NCI-H2227 (cell line): ENCODE measurements at regions not wholly inside any gene's neighbourhood (a gene's known extent, or its start where the extent isn't known, plus 50 kb on each side); places are given as distances from the start of the nearest gene placed in this dataset.

Experiments used
- DNase-seq: peaks from one replicate; lab custom pipeline; 2025; ENCODE audit not compliant: unreplicated experiment; lab: John Stamatoyannopoulos, UW

DNA sequence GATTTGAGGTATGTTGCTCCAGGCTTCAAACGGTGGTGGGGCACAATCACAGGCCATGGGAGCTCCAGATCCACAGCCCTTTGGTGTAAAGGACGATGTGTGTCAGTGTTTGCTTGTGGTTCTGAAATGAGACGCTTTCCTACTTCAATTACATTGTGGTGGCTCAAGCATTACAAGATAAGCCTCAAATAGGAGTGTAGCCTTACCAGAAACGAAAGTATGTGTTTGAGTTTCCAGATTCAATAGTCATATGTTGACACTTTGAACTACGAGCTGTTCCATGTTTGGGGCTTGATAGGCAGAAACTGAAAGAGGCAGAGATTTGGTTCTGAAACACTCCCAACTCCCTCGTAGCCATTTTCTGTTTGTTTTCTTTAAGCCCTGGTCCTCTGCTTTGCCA lies 187.1 kb downstream of the MYLK4 start:
- no peak for DNase-seq

DNA sequence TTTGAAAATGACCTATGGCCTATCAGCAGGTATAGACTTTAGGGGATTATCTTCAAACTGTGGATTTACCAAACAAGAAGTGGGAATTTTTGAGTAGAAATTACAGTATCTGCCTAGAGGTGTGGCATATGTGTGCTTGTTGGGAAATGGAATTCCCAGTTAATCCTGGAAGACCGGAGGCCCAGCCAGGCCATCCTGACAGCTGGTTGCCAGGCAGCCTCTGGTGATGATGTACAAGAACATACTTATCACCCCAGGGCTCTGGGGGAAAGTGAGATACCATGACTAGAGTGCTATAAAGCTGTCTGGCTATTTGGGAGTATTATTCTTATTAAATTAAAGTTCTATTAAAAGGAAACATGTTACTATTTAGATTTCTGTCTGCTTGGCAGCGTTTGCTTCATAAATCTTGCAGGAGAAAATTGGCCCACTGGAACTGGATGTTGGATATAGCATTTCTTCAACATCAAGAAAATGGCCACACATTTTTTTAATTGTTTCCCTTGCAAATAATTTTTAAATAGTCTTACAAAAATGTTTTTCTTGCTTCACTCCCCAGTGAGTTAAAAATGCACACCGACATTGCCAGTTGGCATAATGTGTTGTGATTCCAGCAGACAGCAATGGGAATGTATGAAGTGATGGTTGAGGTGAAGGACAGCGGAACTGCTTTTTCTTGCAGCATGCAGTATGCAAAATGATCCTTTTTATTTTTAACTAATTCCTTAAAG lies 187.8 kb downstream of the MYLK4 start:
- no peak for DNase-seq

DNA sequence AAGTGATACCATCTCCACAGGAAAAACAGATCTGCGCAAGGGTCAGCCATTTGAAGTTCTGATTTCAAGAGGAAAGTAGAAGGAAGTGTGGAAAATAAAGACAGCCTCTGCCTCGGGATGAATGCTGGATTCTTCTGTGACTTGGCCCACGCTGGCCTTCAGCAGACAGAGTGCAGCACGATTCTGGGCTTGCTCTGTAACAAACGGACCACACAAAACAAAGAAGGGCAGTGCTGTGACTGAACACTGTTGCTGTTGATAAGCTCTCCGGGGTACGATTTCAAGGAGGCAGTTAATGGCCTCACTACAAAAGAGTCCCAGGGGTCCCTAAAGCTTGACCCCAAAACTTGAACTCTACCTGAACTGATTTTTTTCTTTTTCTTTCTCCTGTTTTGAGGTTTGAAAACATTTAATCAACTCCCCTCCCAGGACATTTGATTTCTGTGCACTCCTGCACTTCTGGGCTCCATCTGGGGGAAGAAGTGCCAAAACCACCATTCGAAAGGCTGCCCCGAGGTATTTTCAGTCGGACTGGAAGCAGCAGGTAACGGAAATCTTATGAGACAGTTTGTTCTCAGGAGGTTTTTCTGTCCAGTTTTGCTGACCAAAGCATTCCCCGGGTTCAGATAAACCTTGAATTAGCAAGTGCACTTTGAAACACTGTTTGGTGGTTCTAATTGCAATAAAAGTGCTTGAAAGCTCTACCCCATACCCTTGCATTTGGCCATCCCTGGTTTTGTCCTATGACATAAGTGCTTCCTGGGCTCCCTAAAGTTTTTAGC lies 189.6 kb downstream of the MYLK4 start:
- no peak for DNase-seq

DNA sequence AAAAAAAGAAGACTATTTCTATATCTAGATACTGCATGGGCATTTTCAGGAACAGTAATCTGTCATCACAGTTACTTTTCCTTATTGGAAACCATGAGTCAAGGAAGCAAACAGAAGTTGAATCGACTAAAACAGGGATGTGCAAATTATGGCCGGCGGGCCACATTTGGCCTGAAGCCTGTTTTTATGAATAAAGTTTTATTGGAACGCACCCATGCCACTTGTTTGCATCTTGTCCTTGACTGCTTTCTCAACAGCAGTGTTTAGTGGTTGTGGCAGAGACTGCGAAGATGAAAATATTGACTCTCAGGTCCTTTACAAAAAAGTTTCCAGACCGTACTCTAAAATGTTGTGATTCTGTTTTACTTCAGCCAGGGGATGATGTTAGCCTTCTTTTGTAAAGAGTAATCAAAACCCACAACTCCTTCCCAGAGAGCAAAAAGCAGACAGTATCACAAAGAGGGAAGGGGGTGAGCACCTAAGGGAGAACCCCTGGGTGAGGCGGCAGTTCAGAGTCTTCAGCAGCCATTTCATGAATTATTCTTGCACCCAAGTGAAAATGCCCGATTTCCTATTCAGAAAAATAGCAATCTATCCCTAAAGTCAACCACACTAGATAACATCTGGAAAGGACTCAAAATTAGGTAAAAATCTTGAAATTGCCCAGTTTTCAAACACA lies 190.4 kb downstream of the MYLK4 start:
- no peak for DNase-seq

DNA sequence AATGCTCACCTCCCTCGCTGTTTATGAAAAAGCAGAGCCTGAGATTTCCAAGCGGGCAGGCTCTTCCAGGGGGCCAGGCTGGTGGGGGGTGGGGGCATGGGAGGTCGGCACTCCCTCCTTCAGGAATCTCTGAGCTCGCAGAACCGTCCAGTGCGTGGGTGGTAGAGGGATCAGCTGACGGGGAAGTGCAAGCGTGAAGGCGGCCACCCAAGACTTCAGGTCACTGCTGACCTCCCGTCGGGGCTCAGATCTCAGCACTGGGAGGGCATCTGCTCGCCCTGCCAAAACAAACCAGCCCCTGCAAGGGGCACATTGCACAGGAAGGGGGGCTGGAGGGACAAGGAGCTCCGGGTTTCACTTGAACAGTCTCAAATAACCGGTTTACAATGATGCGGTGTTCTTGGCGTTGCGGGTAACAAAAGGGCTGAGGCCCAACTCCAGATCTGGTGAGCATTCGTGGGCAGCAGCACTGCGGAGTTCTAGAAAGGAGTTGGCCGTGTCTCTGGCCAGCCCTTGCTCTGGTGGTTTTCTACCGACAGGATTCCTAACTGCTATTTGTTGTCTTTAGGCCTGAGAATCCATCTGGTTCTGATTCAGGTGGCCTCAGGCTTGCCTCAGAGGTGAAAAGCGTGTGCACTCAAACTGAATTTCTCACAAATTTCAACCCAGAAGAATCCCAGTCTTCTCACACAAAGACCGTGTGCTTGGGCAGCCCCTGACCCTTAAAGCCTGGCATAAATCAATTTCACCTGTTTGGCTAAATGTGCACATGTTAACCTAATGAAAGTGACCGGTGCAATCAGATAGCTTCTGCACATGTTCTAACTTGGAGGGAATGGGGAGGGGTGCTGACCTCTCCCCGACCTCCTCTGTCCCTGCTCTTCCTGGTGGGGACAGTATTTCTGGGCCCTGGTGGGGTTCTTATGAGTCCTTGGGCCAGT lies 191.6 kb downstream of the MYLK4 start:
- DNase-seq, result no peak

DNA sequence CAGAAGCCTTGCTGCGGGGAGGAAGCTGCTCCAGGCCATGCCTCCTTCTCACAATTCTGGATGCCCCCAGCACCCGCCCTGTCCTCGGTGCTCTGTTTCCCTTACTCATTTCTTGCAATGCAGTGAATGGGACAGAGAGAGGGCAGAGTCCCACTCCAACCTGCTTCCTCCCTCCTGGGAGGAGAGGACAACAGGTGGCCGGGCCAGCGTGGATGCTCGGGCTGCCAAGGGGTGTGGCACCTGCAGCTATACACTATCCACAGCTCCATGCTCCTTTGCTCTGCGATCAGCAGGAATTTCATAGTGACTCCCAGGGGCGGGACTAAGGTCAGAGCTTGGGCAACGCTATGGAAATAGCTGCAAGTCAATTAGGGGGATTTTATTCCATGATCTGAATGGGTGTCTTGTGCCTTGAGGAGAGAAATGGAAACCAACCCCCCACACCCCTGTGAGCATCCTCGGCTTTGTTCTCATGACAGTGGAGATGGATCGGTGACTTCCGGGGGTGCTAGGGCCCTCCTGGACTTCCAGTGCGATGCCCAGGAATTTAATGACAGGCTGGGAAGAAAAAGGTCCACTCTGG lies 192.5 kb downstream of the MYLK4 start:
- no peak for DNase-seq

DNA sequence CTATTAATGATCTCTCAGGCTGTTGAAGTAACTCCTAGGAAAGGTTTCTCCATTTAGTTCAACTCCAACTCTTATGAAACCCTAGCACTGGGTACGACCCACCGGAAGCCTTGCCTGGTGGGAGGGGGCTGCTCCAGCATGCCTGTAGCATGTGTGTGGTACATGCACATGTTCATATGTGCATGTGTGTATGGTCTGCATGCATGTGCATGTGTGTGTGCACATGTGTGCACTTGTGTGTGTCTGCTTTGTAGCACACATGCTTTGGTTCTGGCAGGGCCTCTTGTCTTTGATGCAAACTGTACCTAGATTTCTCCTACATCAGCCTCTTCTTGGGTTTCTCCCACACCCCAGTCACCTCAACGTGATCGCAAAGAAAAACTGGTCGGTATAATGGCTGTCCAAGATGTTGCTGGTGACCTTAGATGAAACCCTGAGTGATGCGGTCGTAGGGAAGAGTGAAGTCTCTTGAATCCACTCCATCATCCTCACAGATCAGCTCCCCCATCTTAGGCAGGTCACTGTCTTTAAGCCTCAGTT lies 193.5 kb downstream of the MYLK4 start:
- no peak for DNase-seq

DNA sequence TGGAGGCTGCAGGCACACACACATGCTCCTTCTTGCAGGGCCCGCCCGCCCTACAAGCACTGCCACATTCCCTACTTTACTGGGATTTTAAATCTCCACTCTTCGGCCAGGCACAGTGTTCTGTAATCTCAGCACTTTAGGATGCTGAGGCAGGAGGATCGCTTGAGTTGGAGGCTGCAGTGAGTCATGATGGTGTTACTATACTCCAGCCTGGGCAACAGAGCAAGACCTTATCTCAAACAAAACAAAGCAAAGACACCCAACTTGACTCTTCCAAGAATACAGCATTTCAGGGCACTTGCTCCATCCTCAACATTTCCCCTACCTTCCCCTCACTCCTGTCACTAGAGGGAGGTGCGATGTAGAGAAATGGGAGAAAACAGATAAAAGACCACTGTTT lies 194.0 kb downstream of the MYLK4 start:
- DNase-seq, result no peak

DNA sequence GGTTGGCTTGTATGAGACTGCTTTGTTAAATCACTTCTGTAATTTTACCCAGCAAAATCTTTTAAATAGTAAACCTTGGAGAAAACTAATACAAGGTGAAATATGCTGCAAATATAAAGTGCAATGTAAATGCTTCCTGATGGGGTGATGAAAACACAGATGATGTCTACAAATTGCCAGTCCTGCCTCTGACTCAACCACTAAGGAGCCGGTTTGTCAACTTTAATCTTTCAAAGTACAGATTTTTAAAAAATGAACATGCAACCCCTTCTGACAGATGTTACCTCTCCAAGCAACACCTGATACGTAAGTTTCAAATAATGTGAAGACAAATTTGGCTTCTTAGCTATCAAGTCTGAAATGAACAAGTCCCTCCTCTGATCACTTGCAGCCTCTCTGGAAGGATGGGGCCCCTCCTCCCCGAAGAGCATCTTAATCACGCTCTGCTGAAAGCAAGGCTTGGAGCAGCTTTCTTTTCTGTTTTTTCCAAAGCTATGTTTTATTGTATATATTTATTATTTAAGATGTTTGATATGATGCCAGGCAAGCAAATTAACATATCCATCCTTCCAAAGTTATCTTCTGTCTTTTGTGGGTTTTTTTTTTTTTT lies 196.0 kb downstream of the MYLK4 start:
- DNase-seq, result no peak

DNA sequence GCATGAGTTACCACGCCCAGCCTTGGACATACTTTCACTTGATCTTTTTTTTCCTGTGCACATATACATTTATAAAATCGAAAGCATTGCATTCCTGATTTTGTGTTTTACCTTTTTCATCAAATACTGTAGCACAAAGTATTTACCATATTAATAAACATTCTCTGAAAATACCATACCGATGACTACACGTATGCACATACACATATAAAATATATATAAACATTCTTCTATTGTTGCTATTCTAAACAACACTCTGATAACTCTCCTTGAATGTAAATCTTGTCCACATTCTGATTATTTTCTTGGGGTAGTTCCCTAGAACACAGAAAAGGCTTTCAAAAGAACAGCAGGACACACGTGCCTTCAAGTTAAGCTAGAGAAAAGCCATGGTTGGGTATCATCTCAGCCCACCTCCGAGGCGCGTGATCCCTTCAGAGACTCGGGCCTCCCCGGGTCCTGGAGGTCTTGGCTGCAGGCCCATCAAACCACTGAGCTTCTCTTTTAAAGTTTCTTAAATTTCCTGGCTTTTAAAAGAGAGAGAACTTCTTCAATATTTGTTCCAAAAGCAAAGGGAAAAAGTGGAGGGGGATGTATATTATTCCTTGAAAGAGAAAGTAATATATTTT lies 198.1 kb downstream of the MYLK4 start:
- no peak for DNase-seq

DNA sequence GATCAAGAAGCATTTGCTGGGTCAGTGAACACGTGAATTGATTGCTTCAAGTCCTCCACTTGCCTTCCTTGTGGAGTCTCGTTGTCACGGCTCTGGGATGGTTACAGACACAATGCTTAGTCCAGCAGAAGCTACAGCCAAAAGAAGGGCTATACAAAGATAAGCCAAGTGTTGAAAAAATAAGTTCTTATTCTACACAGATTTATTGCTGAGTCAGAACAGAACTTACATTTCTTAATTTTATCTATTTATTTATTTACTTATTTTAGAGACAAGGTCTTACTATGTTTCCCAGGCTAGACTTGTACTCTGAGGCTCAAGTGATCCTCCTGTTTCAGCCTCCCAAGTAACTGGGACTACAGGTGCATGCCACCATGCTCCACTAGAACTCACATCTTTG lies 199.0 kb downstream of the MYLK4 start:
- no peak for DNase-seq

DNA sequence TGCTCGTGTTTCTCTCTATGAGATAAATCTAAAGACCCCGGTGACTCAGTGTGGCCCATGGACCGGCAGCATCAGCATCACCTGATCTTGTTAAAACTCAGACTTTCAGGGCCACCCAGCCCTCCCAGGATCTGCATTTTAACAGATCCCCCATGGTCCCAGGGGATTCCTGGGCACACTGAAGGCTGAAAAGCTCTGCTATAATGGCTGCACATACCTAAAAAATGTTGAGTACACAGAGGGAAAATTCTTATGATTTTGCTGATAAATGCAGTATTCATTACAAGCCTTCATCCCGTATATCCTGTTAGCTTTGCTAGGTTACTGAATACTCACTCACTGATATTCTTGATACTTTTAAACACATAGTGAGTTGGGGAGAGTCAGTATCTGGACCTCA lies 200.5 kb downstream of the MYLK4 start:
- DNase-seq, result no peak

DNA sequence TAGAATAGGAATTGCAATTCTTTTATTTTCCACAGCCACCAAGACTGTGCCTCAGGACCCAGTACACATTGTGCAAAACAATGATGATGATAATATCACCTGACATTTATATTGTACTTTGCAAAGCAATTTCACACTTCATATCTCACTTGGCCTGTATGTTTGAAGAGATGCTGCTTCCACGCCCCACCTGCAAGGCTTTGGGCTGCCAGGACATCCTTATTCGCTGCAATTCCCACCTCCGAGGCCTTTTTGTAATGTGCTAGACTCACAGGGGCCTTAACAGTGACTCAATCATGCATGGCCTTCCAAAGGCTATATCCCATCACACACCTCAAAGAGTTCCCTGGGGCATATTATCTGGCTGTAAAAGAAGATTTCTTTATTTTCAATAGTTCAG lies 200.9 kb downstream of the MYLK4 start:
- no peak for DNase-seq

DNA sequence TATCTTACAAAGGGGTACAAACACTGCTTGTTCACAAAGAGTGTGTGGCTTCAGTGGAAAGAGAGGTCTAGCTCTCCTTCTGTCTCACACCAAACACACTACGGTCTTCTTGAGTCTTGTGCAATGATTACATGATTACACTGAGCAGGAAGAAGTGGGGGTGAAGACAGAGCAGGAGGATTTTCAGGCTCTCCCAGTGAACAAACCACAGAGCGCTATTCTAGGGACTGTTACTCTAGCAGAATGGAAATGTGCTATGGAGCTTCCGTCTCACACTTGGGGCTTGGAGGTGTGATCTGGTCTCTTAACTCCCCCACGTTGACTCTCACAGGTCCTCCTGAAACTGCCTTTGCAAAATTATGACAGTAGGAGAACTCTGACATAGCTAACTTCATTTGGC lies 203.4 kb downstream of the MYLK4 start:
- DNase-seq, result no peak

DNA sequence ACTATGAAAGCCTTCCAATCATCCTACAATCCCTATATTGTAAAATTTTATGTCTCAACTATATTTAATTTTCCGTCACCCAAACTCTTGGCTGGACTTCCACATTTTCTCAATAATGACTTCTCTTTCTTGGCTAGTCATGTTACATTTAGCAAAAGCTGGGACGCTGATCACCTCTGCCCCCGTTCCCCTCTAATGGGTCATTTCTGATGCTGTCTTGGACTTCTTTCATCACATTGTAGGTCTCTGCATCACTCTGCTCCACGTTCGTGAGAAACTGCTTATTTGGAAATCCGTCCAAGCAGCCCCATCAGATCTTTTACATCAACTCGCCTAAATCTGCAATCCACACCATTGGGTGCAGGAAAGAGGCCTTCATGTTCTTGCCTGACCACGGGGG lies 203.8 kb downstream of the MYLK4 start:
- DNase-seq, result no peak

DNA sequence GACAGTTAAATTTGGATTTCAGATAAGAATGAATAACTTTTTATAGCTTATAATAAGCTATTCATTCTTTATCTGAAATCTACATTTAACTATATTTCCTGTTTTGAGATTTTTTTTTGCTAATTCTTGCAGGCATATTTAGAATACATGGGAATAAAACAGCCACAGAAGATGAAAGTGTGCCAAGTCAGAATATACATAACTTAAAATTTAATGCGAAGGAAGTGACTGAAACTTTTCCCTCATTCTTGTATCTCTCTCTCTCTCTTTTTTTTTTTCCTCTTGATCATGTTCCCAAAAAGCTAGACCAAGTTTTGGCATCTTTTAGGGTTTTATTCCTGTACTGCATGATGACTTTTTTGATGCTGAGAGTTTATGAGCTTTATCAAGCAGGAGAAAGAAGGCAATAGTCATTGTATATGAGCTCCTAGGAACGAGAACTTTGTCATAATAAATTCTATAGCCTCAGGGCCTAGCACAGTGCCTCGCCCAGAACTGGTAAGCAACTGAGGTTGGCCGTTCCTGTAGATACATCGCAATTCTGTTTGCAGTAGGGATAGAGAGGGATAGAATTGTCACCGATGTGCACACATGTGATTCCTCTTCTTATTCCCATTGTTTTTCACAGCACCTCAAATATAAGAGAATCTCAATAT lies 205.2 kb downstream of the MYLK4 start:
- no peak for DNase-seq

DNA sequence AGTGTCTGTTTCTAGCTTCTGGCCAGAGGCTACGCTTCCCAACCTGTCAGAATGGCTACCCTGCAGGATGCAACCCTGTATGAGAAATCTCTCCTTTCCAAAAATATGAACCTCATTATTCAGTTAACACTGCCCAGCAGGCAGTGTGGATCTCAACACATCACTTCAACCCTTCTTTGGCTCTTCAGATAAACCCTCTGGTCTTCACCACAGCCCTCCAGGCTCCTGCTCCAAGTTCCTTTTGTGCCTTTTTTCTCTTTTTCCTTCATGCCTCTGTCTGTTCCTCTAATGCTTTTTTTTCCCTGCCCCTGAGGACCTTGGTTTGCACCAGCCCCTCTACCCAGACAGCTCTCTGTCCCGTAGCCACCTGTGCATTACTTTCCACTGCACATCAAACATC lies 207.4 kb downstream of the MYLK4 start:
- DNase-seq, result no peak

DNA sequence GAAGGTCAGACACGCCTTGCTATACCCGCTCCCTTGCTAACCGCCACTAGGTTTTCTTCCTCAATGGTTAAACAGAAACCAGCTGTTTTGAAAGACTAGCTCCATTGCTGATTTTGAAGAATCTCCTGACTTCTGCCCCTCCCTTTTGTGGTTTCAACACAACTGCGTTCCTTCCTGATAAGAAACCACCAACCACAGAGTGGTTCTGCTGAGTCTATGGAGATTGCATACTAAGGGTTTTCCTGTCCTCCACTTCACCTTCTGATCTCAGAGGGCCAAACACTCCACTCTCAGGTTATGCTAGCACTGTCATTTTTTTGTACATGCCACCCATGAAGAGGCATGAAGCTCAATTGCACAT lies 207.9 kb downstream of the MYLK4 start:
- DNase-seq, result no peak
